IMR-90 (cell line): ENCODE measurements at regions not wholly inside any gene's neighbourhood (a gene's known extent, or its start where the extent isn't known, plus 50 kb on each side); places are given as distances from the start of the nearest gene placed in this dataset.

Experiments used
- ATAC-seq: fragments of 200-7000 bp; cut with Tn5 transposase; 2 replicates; pipeline ENCODE4 v1.9.1; 2020; ENCODE audit warnings: low read depth, mild to moderate bottlenecking, moderate library complexity
- BruUV-seq: library from RNA; stranded (reverse); fragments of 400-500 nt; replicated peaks from 2 replicates; lab custom pipeline; 2021; lab: Mats Ljungman, UMichigan
- CTCF ChIA-PET: fragments of 300-600 bp; formaldehyde crosslinking; extraction: SDS; loops from one replicate; lab custom pipeline; 2021; ENCODE audit warnings: antibody characterized with exemption; lab: Yijun Ruan, JAX
- POLR2A ChIA-PET: fragments of 300-600 bp; sonication (Branson Sonifier 250); formaldehyde crosslinking; loops from one replicate; lab custom pipeline; 2022; ENCODE audit warnings: antibody characterized with exemption; ENCODE audit not compliant: unreplicated experiment; lab: Charles Lee
- DNase-seq: peaks from one replicate; pipeline ENCODE4 v3.0.0; 2013
- H2AFZ ChIP-seq: replicated peaks from 2 replicates; pipeline ENCODE3; 2013; ENCODE audit warnings: low read length, mild to moderate bottlenecking; ENCODE audit not compliant: poor library complexity
- H2AK5ac ChIP-seq: 2 replicates; pipeline ENCODE4 v1.6.1; 2013; ENCODE audit warnings: low read depth, low read length, inconsistent platforms
- H2AK9ac ChIP-seq: replicated peaks from 2 replicates; pipeline ENCODE3; 2013; ENCODE audit warnings: mild to moderate bottlenecking, low read depth, low read length, moderate library complexity; ENCODE audit not compliant: poor library complexity
- H2BK120ac ChIP-seq: 2 replicates; pipeline ENCODE4 v1.6.1; 2013; ENCODE audit warnings: low read depth, low read length, inconsistent platforms
- H2BK15ac ChIP-seq: 3 replicates; pipeline ENCODE4 v1.6.1; 2013; ENCODE audit warnings: low read depth, low read length, inconsistent platforms
- H2BK20ac ChIP-seq: 2 replicates; pipeline ENCODE4 v1.6.1; 2013; ENCODE audit warnings: low read depth, mild to moderate bottlenecking, inconsistent platforms, low read length, moderate library complexity
- H2BK5ac ChIP-seq: 2 replicates; pipeline ENCODE4 v1.6.1; 2013; ENCODE audit warnings: mild to moderate bottlenecking, low read depth, low read length, inconsistent platforms; ENCODE audit not compliant: poor library complexity, severe bottlenecking
- H3K14ac ChIP-seq: replicated peaks from 2 replicates; pipeline ENCODE4 v1.6.1; 2013; ENCODE audit warnings: low read depth, low read length, inconsistent platforms
- H3K18ac ChIP-seq: 2 replicates; pipeline ENCODE4 v1.6.1; 2013; ENCODE audit warnings: low read depth, low read length, control low read depth
- H3K23ac ChIP-seq: 2 replicates; pipeline ENCODE4 v1.6.1; 2013; ENCODE audit warnings: low read depth, low read length, inconsistent platforms
- H3K27ac ChIP-seq: 2 replicates; pipeline ENCODE4 v1.5.1; 2013; ENCODE audit warnings: mild to moderate bottlenecking, control low read depth, low read length; ENCODE audit not compliant: insufficient read depth
- H3K27me3 ChIP-seq: 2 replicates; pipeline ENCODE4 v1.6.1; 2013; ENCODE audit warnings: low read length; ENCODE audit not compliant: control insufficient read depth, insufficient read depth
- H3K36me3 ChIP-seq: 2 replicates; pipeline ENCODE4 v1.6.1; 2013; ENCODE audit warnings: low read length, mixed read lengths; ENCODE audit not compliant: control insufficient read depth, insufficient read depth
- H3K4ac ChIP-seq: 2 replicates; pipeline ENCODE4 v1.6.1; 2013; ENCODE audit warnings: low read depth, low read length, inconsistent platforms
- H3K4me1 ChIP-seq: 2 replicates; pipeline ENCODE4 v1.6.1; 2013; ENCODE audit warnings: low read length, mixed read lengths; ENCODE audit not compliant: control insufficient read depth, insufficient read depth
- H3K4me2 ChIP-seq: 2 replicates; pipeline ENCODE4 v1.6.1; 2013; ENCODE audit warnings: low read depth, mild to moderate bottlenecking, control low read depth, low read length, moderate library complexity
- H3K4me3 ChIP-seq: 2 replicates; pipeline ENCODE4 v1.5.1; 2013; ENCODE audit warnings: low read depth, mild to moderate bottlenecking, control low read depth, low read length, moderate library complexity; ENCODE audit not compliant: insufficient read depth
- H3K56ac ChIP-seq: 2 replicates; pipeline ENCODE4 v1.6.1; 2013; ENCODE audit warnings: low read length, inconsistent platforms; ENCODE audit not compliant: insufficient read depth; ENCODE audit errors: extremely low read depth
- H3K79me1 ChIP-seq, 2 experiments: 2 replicates each; pipeline ENCODE4 v1.6.1; 2013; ENCODE audit warnings: low read length in 2 of 2, inconsistent platforms in 1 of 2, low read depth in 1 of 2
- H3K9ac ChIP-seq: 2 replicates; pipeline ENCODE4 v1.6.1; 2013; ENCODE audit warnings: low read depth, low read length, control low read depth
- H3K9me1 ChIP-seq: 2 replicates; pipeline ENCODE4 v1.6.1; 2013; ENCODE audit warnings: low read length, inconsistent platforms; ENCODE audit not compliant: insufficient read depth
- H3K9me3 ChIP-seq: 2 replicates; pipeline ENCODE4 v1.6.1; 2013; ENCODE audit warnings: low read length; ENCODE audit not compliant: control insufficient read depth, insufficient read depth
- H4K20me1 ChIP-seq: 2 replicates; pipeline ENCODE4 v1.6.1; 2013; ENCODE audit warnings: low read length, inconsistent platforms; ENCODE audit not compliant: insufficient read depth
- H4K5ac ChIP-seq: 2 replicates; pipeline ENCODE4 v1.6.1; 2013; ENCODE audit warnings: mild to moderate bottlenecking, low read depth, low read length, control low read depth
- H4K8ac ChIP-seq, 2 experiments: 2 replicates each; pipeline ENCODE4 v1.6.1; 2013; ENCODE audit warnings: low read depth in 2 of 2, low read length in 2 of 2, control low read depth in 1 of 2, inconsistent platforms in 1 of 2
- H4K91ac ChIP-seq: 2 replicates; pipeline ENCODE4 v1.6.1; 2013; ENCODE audit warnings: low read depth, low read length, inconsistent platforms; ENCODE audit not compliant: insufficient read depth
- BHLHE40 ChIP-seq: fragments of 150-350 bp; IDR thresholded peaks from 2 replicates; pipeline ENCODE4 v1.6.1; 2016; ENCODE audit warnings: mild to moderate bottlenecking, low read depth, low read length
- CHD1 ChIP-seq: IDR thresholded peaks from 2 replicates; pipeline ENCODE4 v1.6.1; 2012; ENCODE audit warnings: low read depth, low read length, improper control_type of control experiment
- ELK1 ChIP-seq: fragments of 150-350 bp; IDR thresholded peaks from 2 replicates; pipeline ENCODE4 v1.6.1; 2016; ENCODE audit warnings: low read depth, mild to moderate bottlenecking, low read length, moderate library complexity, borderline replicate concordance
- FOS ChIP-seq: fragments of 150-350 bp; IDR thresholded peaks from 2 replicates; pipeline ENCODE4 v1.6.1; 2016; ENCODE audit warnings: low read depth, low read length
- MAFK ChIP-seq: IDR thresholded peaks from 2 replicates; pipeline ENCODE4 v1.6.1; 2012; ENCODE audit warnings: low read depth, low read length, improper control_type of control experiment
- MAZ ChIP-seq: IDR thresholded peaks from 2 replicates; pipeline ENCODE4 v1.6.1; 2012; ENCODE audit warnings: low read depth, mild to moderate bottlenecking, low read length, improper control_type of control experiment, moderate library complexity, borderline replicate concordance
- POLR2A ChIP-seq: IDR thresholded peaks from 2 replicates; pipeline ENCODE4 v1.6.1; 2012; ENCODE audit warnings: mild to moderate bottlenecking, low read depth, low read length
- RAD21 ChIP-seq: IDR thresholded peaks from 2 replicates; pipeline ENCODE4 v1.6.1; 2012; ENCODE audit warnings: low read length, improper control_type of control experiment
- RCOR1 ChIP-seq: IDR thresholded peaks from 2 replicates; pipeline ENCODE4 v1.6.1; 2012; ENCODE audit warnings: mild to moderate bottlenecking, low read length, improper control_type of control experiment; ENCODE audit not compliant: insufficient replicate concordance
- USF2 ChIP-seq: fragments of 150-350 bp; IDR thresholded peaks from 2 replicates; pipeline ENCODE4 v1.6.1; 2017; ENCODE audit warnings: mild to moderate bottlenecking, antibody characterized with exemption, low read length, low read depth
- WGBS, 2 experiments: methylation state at CpG; one replicate each; pipeline versions ENCODE4 v1.1.5 to v1.1.7; 2013; ENCODE audit warnings: missing lambda C conversion rate in 2 of 2; ENCODE audit not compliant: insufficient read length in 1 of 2; ENCODE audit errors: extremely low coverage in 2 of 2; 5-methylcytosine and 5-hydroxymethylcytosine counted together
- dilution Hi-C: fragments of 300-500 bp; cut with HindIII; formaldehyde crosslinking; loops from one replicate; pipeline ENCODE4 v1.14.3; 2018; ENCODE audit warnings: low sequenced_read_pairs; ENCODE audit not compliant: unreplicated experiment
- in situ Hi-C: fragments of 300-500 bp; cut with MboI; formaldehyde crosslinking; loops from 3 replicates; pipeline ENCODE4 v1.14.3; 2019; ENCODE audit warnings: low sequenced_read_pairs, inconsistent platforms, mixed read lengths
- intact Hi-C: fragments of 100-400 bp; cut with micrococcal nuclease; formaldehyde crosslinking; loops from 2 replicates; pipeline ENCODE4 v1.10.0; 2022

GRCh38 chr6:14762077-14762476 is 483.8 kb upstream of the JARID2 start:
- Histone ChIP-seq H3K4me1 (peaks cover 8% of the 10 kb centered on the region), H2AK5ac (peak overlapping the region; percentile 93), H3K56ac (no peak overlapping the region), H3K4me3 (no peak overlapping the region), H4K91ac (no peak overlapping the region), H2BK120ac (no peak overlapping the region), H4K5ac (no peak overlapping the region), H3K27me3 (no peaks in the 10 kb centered on the region), H2BK20ac (0 out of 2 replicates have a peak overlapping the region, but pooled peaks have one; percentile 65), H3K4me2 (no peak overlapping the region), H2BK15ac (no peak overlapping the region; the same call in 1 of the 3 replicates), H3K27ac (no peak overlapping the region), H3K79me1 (no peaks in the 10 kb centered on the region), H3K23ac (no peak overlapping the region), H2AFZ (no peak overlapping the region), H2BK5ac (no peak overlapping the region), H3K9me3 (no peaks in the 10 kb centered on the region), H3K18ac (no peak overlapping the region), H3K4ac (no peak overlapping the region), H3K36me3 (no peaks in the 10 kb centered on the region), H4K20me1 (no peaks in the 10 kb centered on the region), H3K14ac (0 out of 2 replicates have a peak overlapping the region, but pooled peaks have one; percentile 1), H3K9me1 (no peaks in the 10 kb centered on the region), H3K9ac (no peak overlapping the region), H4K8ac (no peak overlapping the region), H2AK9ac (no peak overlapping the region)
- intact Hi-C loops (no loop called here), dilution Hi-C loops (no loop called here), in situ Hi-C loops (no loop called here)
- no TSS peak for BruUV-seq
- ChIA-PET CTCF (no interaction called here), POLR2A (no interaction called here)
- no peak for TF ChIP-seq CHD1
- TF ChIP-seq MAFK, result no peak
- no peak for TF ChIP-seq RCOR1
- TF ChIP-seq FOS, result no peak
- no peak for TF ChIP-seq POLR2A
- no peak for TF ChIP-seq ELK1
- TF ChIP-seq MAZ, result no peak
- no peak for TF ChIP-seq RAD21
- no peak for TF ChIP-seq BHLHE40
- TF ChIP-seq USF2, result no peak
- 83% methylated on average over 1 of the region's 8 CpGs; no CpG with 5 or more reads in 1 of the 2 experiments for WGBS, 2 experiments
- no peak for DNase-seq
- no peak for ATAC-seq
